ENCODE measurements at regions not wholly inside any gene's neighbourhood (a gene's known extent, or its start where the extent isn't known, plus 50 kb on each side); places are given as distances from the start of the nearest gene placed in this dataset.
"Not testable (repeated sequence)": the region's sequence is repeated elsewhere in the genome, so short reads cannot be mapped to it uniquely, and the experiment has no call there.

DNA sequence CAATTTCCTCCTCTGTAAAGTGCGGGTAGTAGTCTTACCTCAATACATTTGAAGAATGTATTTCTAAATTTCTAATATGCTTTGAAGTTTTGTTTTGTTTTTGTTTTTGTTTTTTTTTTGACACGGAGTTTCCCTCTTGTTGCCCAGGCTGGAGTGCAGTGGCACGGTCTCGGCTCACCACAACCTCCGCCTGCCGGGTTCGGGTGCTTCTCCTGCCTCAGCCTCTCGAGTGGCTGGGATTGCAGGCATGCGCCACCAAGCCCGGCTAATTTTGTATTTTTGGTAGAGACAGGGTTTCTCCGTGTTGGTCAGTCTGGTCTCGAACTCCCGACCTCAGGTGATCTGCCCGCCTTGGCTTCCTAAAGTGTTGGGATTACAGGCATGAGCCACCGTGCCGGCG lies 261.8 kb downstream of the RNF144A start:
- H3K4me1 Mint-ChIP-seq (ENCODE audit: low read depth); H3K4me3 Mint-ChIP-seq: not testable (repeated sequence)

DNA sequence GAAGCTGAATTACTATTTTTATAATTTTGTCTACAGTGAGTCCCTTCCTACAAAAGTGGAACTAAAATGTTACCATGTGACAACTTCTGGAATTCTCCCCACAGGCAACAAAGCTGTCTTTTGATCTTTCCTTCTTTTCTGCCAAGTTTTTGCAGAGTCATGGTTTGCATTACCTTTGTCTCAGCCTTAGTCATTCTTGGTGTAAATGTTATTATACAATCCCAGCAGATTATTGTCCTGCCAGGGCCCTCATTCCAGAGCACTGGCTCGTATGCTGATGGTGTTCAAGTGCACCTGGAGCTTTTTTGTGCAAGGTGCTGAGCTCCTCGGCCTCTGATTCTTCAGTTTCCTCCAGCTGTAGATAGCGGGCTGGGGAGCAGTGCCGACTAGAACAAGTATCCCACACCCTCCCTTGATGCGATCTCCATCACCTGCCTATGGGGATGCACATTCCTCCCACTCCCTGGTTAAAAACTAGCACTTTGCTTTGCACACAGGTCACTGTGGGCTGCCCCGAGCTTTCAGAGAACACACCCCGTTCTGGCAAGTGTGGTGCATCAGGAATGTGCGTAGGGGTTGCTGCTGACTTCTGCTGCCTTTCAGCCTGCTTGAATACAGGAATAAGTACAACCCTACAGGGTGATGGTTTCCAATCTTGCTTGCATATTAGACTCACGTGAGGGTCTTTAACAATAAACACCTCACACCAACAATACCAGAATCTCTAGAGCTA lies 263.6 kb downstream of the RNF144A start:
- Mint-ChIP-seq H3K27ac (no peak overlapping the region), H3K4me1 (ENCODE audit: low read depth) (no peaks in the 10 kb centered on the region), H3K9me3 (no peaks in the 10 kb centered on the region), H3K27me3 (ENCODE audit: low read depth) (no peaks in the 10 kb centered on the region), H3K4me3 (no peak overlapping the region), H3K36me3 (ENCODE audit: low read depth) (no peaks in the 10 kb centered on the region)

More for the DNA sequence above, 261.8 kb downstream of the RNF144A start:
- H3K9me3 Mint-ChIP-seq; H3K27me3 Mint-ChIP-seq (ENCODE audit: low read depth); H3K27ac Mint-ChIP-seq; H3K36me3 Mint-ChIP-seq (ENCODE audit: low read depth): not testable (repeated sequence)

- no peaks in the 10 kb centered on the region for H3K27me3 Mint-ChIP-seq (ENCODE audit: low read depth)
- no peak overlapping the region for H3K27ac Mint-ChIP-seq
- no peaks in the 10 kb centered on the region for H3K9me3 Mint-ChIP-seq
- no peaks in the 10 kb centered on the region for H3K4me1 Mint-ChIP-seq (ENCODE audit: low read depth)
- no peak overlapping the region for H3K4me3 Mint-ChIP-seq
- no peaks in the 10 kb centered on the region for H3K36me3 Mint-ChIP-seq (ENCODE audit: low read depth)
These were observed 265.3 kb downstream of the RNF144A start for GRCh38 chr2:7182525-7182924.

GRCh38 chr2:7189106-7189505 lies 271.9 kb downstream of the RNF144A start:
- H3K36me3 Mint-ChIP-seq (ENCODE audit: low read depth) = no peaks in the 10 kb centered on the region
- H3K9me3 Mint-ChIP-seq = peaks cover 3% of the 10 kb centered on the region
- H3K4me3 Mint-ChIP-seq = no peak overlapping the region
- no peaks in the 10 kb centered on the region for H3K4me1 Mint-ChIP-seq (ENCODE audit: low read depth)
- H3K27ac Mint-ChIP-seq = no peak overlapping the region
- no peaks in the 10 kb centered on the region for H3K27me3 Mint-ChIP-seq (ENCODE audit: low read depth)

DNA sequence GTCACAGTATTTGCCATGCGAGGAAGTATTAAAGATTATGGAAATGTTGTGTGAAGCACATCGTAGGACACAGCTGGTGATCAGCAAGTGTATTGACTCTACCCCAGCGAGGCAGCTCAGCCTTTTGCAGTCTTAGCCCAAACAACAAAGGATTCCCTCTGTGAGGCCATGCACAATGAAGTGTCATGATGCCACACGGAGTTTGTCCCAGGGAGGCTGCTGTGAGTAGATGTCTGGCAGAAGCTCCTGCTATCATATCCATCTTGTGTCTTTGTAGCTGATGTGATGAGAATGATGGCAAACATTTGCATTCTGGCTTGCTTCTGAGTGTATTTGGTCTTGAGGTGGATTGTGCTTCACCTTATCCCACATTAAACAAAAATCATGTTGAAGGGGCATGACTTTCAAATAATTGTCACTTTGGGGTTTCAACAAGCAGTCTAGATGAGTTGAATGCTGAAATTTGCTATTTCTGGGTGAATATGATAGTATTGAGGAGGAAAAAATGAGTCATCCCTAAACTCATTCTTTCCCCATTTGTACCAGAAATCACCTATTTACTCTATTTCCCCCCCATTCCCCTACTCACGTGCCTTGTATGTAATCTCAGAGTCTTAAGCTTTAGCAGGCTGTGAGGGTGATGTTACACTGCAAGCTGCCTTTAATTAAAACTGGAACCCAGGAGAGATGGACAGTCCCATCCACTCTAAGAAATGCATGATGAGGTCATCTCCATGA lies 273.5 kb downstream of the RNF144A start:
- H3K36me3 Mint-ChIP-seq (ENCODE audit: low read depth) = no peaks in the 10 kb centered on the region
- no peak overlapping the region for H3K27ac Mint-ChIP-seq
- H3K4me1 Mint-ChIP-seq (ENCODE audit: low read depth) = no peaks in the 10 kb centered on the region
- no peak overlapping the region for H3K4me3 Mint-ChIP-seq
- H3K9me3 Mint-ChIP-seq = peaks cover 3% of the 10 kb centered on the region
- no peaks in the 10 kb centered on the region for H3K27me3 Mint-ChIP-seq (ENCODE audit: low read depth)

DNA sequence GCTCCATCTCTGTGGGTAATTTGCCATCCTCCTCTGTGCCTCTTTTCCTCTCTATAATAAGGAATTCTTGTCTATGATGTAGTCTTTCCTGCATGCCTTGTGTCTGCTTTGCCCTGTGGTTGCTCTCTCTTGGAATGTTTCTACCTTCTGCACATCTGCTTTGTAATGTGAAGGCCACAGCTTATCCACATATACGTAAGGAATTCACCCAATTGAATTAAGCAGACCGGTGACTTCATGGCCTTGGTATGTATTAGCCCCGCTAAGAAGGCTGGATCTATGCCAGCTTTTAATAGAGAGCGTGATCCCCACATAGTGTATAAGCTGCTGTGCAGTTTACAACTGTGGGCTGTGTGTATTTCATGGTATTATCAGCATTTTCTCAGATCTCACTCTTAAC lies 274.7 kb downstream of the RNF144A start:
- peaks cover 3% of the 10 kb centered on the region for H3K9me3 Mint-ChIP-seq
- no peak overlapping the region for H3K27ac Mint-ChIP-seq
- no peaks in the 10 kb centered on the region for H3K36me3 Mint-ChIP-seq (ENCODE audit: low read depth)
- no peaks in the 10 kb centered on the region for H3K27me3 Mint-ChIP-seq (ENCODE audit: low read depth)
- H3K4me3 Mint-ChIP-seq = no peak overlapping the region
- no peaks in the 10 kb centered on the region for H3K4me1 Mint-ChIP-seq (ENCODE audit: low read depth)

GRCh38 chr2:7193457-7193856 lies 276.2 kb downstream of the RNF144A start:
- Mint-ChIP-seq H3K4me3 (no peak overlapping the region), H3K27me3 (ENCODE audit: low read depth) (no peaks in the 10 kb centered on the region), H3K4me1 (ENCODE audit: low read depth) (no peaks in the 10 kb centered on the region), H3K36me3 (ENCODE audit: low read depth) (no peaks in the 10 kb centered on the region), H3K27ac (no peak overlapping the region), H3K9me3 (peaks cover 3% of the 10 kb centered on the region)

- no peaks in the 10 kb centered on the region for H3K36me3 Mint-ChIP-seq (ENCODE audit: low read depth)
- H3K27me3 Mint-ChIP-seq (ENCODE audit: low read depth) = no peaks in the 10 kb centered on the region
- peaks cover 3% of the 10 kb centered on the region for H3K9me3 Mint-ChIP-seq
- no peak overlapping the region for H3K4me3 Mint-ChIP-seq
- no peak overlapping the region for H3K27ac Mint-ChIP-seq
- no peaks in the 10 kb centered on the region for H3K4me1 Mint-ChIP-seq (ENCODE audit: low read depth)
These were observed 277.7 kb downstream of the RNF144A start for GRCh38 chr2:7194950-7195349.

DNA sequence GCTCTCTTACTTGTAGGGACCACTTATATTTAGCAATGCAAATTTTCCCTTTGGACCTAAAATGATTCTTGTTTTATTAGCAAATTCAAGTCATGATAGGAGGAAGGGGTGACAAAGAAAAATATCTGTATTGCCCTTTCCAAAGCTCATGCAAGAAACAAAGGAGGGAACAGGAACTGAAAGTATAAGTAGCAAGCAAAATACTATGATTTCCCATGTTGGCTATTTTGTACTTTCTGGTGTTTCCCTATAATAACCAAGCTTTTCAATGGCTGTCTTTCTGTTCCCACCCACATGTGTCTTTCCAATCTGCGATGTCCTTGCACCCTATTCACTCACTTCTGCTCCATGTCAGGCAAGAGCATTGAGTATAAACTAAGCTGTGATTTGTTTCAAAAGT lies 279.7 kb downstream of the RNF144A start:
- H3K9me3 Mint-ChIP-seq = peaks cover 3% of the 10 kb centered on the region
- no peak overlapping the region for H3K4me3 Mint-ChIP-seq
- H3K27me3 Mint-ChIP-seq (ENCODE audit: low read depth) = no peaks in the 10 kb centered on the region
- H3K4me1 Mint-ChIP-seq (ENCODE audit: low read depth) = no peaks in the 10 kb centered on the region
- H3K36me3 Mint-ChIP-seq (ENCODE audit: low read depth) = no peaks in the 10 kb centered on the region
- H3K27ac Mint-ChIP-seq = no peak overlapping the region

DNA sequence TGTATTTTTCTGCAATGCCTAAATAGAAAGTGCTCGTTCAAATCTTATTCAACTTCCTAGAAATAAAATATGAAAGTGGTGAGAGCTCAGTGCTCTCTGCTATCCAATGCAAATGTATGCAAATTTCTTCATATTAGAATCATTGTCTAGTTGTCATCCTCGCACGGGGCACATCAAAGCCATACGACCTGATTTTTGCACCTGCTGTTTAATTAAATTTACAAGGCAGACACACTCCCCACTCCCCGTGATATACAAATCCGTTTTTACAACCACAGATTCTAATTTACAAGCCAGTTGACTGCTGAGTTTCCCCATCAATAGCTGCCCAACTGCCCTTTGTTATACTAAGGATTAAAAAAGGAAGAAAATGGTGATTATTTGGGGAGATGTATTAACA lies 284.6 kb downstream of the RNF144A start:
- Mint-ChIP-seq H3K4me3 (no peak overlapping the region), H3K9me3 (no peaks in the 10 kb centered on the region), H3K36me3 (ENCODE audit: low read depth) (no peaks in the 10 kb centered on the region), H3K27ac (no peak overlapping the region), H3K27me3 (ENCODE audit: low read depth) (no peaks in the 10 kb centered on the region), H3K4me1 (ENCODE audit: low read depth) (peaks cover 3% of the 10 kb centered on the region)

- Mint-ChIP-seq H3K4me1 (ENCODE audit: low read depth) (peaks cover 3% of the 10 kb centered on the region), H3K27ac (no peak overlapping the region), H3K36me3 (ENCODE audit: low read depth) (no peaks in the 10 kb centered on the region), H3K27me3 (ENCODE audit: low read depth) (no peaks in the 10 kb centered on the region), H3K4me3 (no peak overlapping the region), H3K9me3 (no peaks in the 10 kb centered on the region)
These were observed 285.9 kb downstream of the RNF144A start for GRCh38 chr2:7203056-7203467.

DNA sequence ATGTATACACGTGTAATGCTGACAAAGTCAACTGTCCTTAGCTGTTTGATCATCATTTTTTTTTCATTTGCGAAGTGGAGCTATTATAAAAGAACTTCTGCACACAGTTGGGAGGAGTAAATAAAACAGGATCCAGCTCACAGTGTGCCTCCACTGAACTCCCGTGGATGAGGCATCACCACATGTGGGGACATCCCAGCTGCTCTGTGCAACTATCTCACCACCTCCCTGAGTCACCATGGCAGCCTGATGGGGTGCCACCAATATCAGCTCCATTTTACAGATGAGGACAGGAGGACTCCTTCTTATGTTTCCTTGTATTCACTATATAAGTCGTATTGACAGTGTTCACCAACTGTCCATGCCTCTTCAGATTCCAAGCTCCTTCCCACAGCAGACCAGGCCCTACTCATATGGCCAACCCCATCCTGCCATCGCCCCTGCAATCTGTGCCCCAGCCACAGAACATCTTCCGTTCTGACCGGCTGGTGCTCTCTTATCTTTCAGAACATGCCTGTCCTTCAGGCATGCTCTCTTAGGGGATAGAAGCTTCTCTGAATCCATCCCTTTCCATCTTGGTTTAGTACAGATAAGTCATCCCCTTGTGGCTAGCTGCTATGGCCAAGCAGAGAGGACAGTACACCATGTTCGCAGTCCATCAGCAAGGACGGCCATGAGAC lies 288.1 kb downstream of the RNF144A start:
- no peaks in the 10 kb centered on the region for H3K36me3 Mint-ChIP-seq (ENCODE audit: low read depth)
- H3K27me3 Mint-ChIP-seq (ENCODE audit: low read depth) = no peaks in the 10 kb centered on the region
- H3K4me3 Mint-ChIP-seq = no peak overlapping the region
- no peaks in the 10 kb centered on the region for H3K9me3 Mint-ChIP-seq
- H3K4me1 Mint-ChIP-seq (ENCODE audit: low read depth) = peaks cover 3% of the 10 kb centered on the region
- no peak overlapping the region for H3K27ac Mint-ChIP-seq

DNA sequence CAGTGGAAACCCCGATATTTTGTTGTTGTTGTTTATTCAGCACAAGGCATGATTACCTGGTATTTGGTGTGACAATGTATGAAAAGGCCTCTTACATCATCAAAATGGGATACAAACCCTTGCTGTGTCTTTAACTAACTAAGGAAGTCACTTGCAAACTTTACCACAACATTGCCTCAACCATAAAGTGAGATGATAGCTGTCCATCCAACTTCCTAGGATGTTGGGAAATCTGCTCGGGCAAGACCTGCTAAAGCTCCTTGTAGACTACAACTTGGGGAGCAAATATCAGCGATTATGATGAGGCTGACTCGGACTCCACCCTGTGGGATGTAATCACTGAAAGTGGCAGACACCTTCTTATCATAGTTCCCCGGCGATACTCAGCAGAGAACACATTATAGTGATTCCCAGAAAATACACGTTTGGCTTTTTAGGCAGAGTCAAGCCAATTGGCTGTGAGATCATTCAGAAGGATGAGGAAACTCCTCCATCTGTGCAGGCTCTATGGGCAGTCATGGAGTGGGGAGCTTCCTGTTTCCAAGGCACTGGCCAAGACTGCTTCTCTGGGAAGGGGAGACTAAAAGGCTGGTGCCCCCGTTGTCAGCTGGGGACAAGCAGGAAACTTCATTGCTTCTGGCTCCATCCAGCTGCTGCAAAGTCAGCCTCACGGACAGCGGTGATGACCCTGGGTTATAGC lies 289.0 kb downstream of the RNF144A start:
- Mint-ChIP-seq H3K36me3 (ENCODE audit: low read depth) (no peaks in the 10 kb centered on the region), H3K9me3 (no peaks in the 10 kb centered on the region), H3K4me3 (no peak overlapping the region), H3K4me1 (ENCODE audit: low read depth) (peaks cover 3% of the 10 kb centered on the region), H3K27ac (no peak overlapping the region), H3K27me3 (ENCODE audit: low read depth) (no peaks in the 10 kb centered on the region)

GRCh38 chr2:7207631-7208030 lies 290.4 kb downstream of the RNF144A start:
- peaks cover 3% of the 10 kb centered on the region for H3K4me1 Mint-ChIP-seq (ENCODE audit: low read depth)
- no peaks in the 10 kb centered on the region for H3K36me3 Mint-ChIP-seq (ENCODE audit: low read depth)
- no peaks in the 10 kb centered on the region for H3K27me3 Mint-ChIP-seq (ENCODE audit: low read depth)
- no peak overlapping the region for H3K4me3 Mint-ChIP-seq
- H3K9me3 Mint-ChIP-seq = no peaks in the 10 kb centered on the region
- no peak overlapping the region for H3K27ac Mint-ChIP-seq
